ENCODE measurements at regions not wholly inside any gene's neighbourhood (a gene's known extent, or its start where the extent isn't known, plus 50 kb on each side); places are given as distances from the start of the nearest gene placed in this dataset.

DNA sequence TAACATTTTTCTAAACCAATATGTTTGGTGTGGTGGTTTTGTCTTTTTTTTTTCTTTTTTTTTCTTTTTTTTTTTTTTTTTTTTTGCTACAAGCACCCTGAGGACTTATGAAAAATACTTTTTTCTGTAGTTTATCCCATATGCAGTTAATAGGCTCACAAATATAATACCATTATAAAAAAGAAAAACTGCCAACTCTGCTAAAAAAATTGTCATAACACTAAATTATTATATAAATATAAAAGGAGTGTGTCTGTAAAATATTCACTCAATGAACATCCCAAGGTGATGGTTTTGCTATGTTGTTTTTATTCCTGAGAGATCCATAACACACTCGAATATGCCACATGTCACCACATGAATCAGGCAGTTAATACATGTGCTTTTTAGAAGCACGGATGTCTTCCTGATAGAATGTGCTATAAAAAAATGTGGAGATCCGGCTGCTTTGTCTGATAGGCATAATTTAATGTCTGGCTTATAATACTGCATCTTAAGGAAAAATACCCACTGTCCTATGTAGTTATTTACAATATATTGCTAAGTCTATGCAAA is 110.7 kb upstream of the ZNF507 start:
- TF ChIP-seq, protein P1, sequence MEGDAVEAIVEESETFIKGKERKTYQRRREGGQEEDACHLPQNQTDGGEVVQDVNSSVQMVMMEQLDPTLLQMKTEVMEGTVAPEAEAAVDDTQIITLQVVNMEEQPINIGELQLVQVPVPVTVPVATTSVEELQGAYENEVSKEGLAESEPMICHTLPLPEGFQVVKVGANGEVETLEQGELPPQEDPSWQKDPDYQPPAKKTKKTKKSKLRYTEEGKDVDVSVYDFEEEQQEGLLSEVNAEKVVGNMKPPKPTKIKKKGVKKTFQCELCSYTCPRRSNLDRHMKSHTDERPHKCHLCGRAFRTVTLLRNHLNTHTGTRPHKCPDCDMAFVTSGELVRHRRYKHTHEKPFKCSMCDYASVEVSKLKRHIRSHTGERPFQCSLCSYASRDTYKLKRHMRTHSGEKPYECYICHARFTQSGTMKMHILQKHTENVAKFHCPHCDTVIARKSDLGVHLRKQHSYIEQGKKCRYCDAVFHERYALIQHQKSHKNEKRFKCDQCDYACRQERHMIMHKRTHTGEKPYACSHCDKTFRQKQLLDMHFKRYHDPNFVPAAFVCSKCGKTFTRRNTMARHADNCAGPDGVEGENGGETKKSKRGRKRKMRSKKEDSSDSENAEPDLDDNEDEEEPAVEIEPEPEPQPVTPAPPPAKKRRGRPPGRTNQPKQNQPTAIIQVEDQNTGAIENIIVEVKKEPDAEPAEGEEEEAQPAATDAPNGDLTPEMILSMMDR (IDR thresholded peaks at IDR 0.05), result no peak
- TF ChIP-seq POLR2AphosphoS5 (IDR thresholded peaks at IDR 0.05), result no peak
- no peak for TF ChIP-seq POLR2A (IDR thresholded peaks at IDR 0.05)
- TF ChIP-seq EP300 (IDR thresholded peaks at IDR 0.05; ENCODE audit: low read depth), result no peak

All from transverse colon (tissue), 4 donors.